Iris pigment epithelial cell (primary cell): ENCODE measurements at regions not wholly inside any gene's neighbourhood (a gene's known extent, or its start where the extent isn't known, plus 50 kb on each side); places are given as distances from the start of the nearest gene placed in this dataset.
"Not testable (repeated sequence)": the region's sequence is repeated elsewhere in the genome, so short reads cannot be mapped to it uniquely, and the experiment has no call there.

Experiments used
- DNase-seq: peaks from one replicate; pipeline ENCODE4 v3.0.0-alpha.2; 2011; ENCODE audit warnings: low read depth

DNA sequence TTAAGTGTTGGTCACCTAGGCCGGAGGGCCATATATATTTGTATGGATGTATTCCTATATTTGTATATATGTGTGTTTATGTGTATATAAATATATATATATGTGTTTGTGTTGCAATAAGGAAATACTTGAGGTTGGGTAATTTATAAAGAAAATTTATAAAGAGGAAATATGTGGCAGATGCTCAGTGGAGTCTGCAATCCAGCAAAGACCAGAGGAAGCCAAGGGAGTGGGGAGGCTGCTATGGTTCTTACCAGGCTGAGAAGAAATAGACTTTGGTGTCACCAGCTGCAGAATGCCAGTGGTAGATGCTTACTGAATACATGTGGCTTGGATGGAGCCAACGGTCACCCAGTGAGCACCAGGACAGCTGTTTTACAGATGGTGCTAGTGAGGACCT lies 97.4 kb upstream of the ELOVL5 start:
- no peak for DNase-seq

- peak; percentile 72 for DNase-seq
Observed at GRCh38 chr6:53441761-53442160, 93.0 kb upstream of the ELOVL5 start.

DNA sequence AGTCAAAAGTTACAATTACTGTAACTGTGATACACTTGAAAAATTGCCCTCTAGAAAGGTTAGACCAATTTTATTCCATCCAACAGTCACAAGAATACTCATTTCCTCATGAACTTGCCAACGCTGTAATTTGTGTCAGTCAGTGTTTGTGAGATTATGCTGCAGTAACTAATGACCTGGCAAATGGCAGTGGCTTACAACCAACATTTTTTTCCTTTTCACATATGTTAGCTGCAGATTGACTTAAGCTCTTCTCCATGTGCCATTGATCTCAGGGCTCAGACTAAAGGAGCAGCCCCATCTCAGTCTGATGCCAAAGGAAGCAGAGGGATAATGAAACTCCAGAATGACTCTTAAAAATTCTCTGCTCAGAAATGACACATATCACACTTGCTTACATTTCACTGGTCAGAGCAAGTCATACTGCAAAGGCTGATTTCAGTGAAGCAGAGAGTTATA lies 92.3 kb upstream of the ELOVL5 start:
- no peak for DNase-seq

- DNase-seq = no peak
Observed at GRCh38 chr6:53440336-53440945, 91.7 kb upstream of the ELOVL5 start.

DNA sequence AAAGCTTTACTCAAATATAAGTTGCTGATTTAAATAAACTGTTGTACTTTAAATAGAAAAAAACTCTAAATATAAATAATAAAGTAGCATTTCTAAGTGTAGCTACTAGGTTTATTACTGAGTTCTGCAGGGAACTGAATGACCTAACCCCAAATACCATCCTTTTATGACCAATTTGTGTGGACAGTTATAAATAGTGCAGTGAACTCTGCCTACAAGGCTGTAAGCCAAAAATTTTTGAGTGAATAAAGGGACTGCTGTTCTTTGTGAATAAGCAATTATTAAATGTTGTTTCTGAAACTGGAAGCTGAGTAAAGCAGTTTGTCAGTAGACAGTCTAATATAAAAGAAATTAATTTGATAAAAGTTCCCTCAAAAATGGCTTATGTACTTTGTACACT lies 90.8 kb upstream of the ELOVL5 start:
- DNase-seq = peak; percentile 40

GRCh38 chr6:53437557-53438202 lies 88.9 kb upstream of the ELOVL5 start:
- DNase-seq = peak; percentile 91

- peak; percentile 54 for DNase-seq
Observed at GRCh38 chr6:53436526-53437303, 88.0 kb upstream of the ELOVL5 start.

DNA sequence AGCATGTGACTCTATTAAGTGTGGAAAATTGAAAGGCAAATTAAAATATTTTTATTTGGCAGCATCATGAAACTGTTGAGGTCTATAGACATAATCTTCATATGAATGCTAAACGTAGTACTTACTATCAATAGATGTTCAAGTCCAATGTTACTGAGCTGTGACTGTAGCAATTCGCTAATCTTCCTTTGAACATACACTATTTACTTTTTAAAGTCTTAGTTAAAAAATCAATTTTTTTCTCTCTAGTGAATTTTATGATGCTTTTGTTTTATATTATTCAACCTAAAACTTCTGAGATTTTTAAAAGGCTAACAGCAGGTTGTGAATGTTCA lies 85.2 kb upstream of the ELOVL5 start:
- no peak for DNase-seq

DNA sequence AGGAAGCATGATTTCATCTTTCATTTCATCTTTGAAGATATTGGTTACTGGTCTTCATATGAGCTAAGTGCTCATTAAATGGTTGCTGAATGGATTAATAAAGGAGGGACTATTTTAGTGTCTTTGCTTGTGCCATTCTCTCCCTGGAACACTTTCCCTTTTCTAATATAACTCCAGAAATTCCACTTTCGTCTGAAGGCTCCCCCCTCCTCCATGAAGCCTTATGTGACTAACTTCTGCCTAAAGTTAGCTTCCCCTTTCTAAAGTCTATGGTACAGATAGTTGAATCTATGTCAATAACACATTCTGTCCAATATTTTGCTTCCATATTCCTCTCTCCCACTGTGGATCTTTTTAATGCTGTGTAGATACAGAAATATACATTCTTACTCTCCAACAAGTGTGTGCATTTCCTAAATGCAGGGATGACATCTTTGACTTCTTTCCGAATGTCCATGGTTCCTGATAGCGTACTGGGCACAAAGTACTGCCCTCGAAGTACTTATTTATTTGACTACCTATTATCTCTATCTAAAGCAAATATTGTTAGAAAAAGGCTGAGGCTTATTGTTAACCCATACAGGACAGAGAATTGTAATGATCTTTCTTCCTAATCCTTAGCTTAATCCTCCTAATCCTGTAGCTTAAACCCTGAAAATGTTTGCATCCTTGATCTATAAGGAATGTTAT lies 84.7 kb upstream of the ELOVL5 start:
- no peak for DNase-seq

DNA sequence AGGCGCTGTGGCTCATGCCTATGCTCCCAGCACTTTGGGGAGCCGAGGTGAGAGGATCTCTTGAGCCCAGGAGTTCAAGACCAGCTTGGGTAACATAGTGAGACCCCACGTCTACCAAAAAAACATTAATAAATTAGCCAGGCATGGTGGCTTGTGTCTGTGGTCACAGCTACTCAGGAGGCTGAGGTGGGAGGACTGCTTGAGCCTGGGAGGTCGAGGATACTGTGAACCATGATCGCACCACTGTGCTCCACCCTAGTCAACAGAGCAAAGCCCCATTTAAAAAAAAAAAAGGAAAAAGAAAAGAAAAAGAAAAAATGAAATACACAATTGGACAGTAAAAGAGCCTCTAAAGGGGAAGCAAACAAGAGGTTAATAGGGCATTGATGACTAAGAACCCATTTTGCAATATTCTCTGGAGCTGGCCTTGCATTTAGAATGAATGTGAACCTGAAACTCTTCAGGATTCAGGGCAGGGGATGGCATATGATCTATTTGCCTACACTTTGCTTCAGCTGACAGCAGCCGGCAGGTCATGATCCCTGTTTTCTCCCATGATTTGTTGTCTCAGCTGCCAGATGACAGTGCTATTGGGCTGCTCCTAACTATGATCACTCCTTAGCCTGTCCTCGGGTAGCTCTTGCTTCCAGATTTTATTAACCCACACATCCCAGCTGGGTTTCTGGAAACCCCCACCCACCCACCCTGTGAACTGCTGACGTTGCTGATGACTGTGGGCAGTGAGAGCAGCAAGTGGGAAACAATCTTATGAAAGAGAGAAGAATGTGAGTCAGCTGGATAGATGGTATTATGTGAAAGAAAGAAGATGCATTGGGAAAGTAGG lies 83.8 kb upstream of the ELOVL5 start:
- DNase-seq = peak; percentile 90

DNA sequence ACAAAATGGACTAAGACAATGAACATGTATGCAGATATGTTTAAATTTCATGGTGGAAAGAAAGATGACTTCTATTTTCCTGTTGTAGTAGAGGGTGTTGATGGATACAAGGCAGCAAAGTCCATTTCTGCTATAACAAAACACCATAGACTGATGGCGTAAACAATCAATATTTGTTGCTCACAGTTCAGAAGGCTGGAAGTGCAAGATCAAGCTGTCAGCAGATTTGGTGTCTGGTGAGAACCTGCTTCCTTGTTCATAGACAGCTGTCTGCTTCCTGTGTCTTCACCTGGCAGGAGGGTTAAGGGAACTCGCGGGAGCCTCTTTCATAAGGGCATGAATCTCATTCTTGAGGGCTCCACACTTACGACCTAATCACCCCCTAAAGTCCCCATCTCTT lies 83.0 kb upstream of the ELOVL5 start:
- DNase-seq = no peak

GRCh38 chr6:53429401-53429800 lies 80.7 kb upstream of the ELOVL5 start:
- DNase-seq = no peak

- no peak for DNase-seq
Observed at GRCh38 chr6:53428886-53429285, 80.1 kb upstream of the ELOVL5 start.

GRCh38 chr6:53426667-53427270 lies 78.0 kb upstream of the ELOVL5 start:
- DNase-seq = peak; percentile 16

DNA sequence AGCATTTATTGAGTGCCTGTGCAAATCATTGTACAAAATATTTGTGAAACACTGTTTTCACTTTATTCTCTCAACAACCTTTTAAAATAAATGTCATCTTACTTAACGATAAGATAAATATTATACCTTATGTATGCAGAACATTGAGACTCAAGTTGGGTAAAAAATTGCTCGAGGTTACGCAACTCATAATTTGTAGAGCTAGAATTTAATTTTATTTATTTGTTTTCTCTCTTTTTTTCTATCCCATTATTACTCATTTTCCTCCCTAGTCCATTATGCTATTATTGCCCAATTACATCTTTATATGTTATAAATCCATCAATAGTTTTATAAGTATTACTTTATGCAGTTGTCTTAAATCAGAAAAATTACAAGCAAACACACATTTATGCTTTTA lies 77.4 kb upstream of the ELOVL5 start:
- DNase-seq = no peak

DNA sequence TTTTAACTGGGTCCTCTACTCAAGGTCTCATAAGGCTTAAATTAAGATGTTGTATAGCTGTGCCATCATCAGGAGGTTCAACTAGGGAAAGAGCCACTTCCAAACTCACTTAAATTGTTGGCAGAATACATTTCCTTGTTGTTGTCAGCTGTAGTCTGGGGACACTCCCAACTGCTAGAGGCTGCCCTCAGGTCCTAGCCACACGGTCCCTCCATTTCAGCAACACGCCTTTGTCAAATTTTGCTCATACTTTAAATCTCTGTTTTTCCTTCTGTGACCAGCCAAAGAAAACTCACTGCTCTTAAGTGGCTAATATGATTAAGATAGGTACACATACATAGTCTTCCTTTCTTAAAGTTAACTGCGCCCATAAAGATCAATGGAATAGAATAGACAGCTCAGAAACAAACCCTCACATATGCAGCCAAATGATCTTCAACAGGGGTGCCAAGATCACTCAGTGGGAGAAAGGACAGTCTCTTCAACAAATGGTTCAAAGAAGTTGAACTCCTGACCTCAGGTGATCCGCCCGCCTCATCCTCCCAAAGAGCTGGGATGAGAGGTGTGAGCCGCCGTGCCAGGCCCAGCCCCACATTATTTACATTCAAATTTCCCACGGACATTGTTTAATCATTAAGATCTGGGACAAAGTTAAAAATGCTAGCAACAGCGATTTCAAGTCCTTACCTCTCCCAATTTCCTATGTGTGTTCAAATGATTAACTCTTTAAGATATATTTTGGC lies 76.4 kb upstream of the ELOVL5 start:
- DNase-seq = no peak

- DNase-seq = no peak
Observed at GRCh38 chr6:53424300-53424699, 75.5 kb upstream of the ELOVL5 start.

GRCh38 chr6:53423560-53423959 lies 74.8 kb upstream of the ELOVL5 start:
- not testable (repeated sequence) for DNase-seq

GRCh38 chr6:53419026-53419425 lies 70.3 kb upstream of the ELOVL5 start:
- DNase-seq = no peak

- DNase-seq = no peak
Observed at GRCh38 chr6:53418288-53418687, 69.5 kb upstream of the ELOVL5 start.

- no peak for DNase-seq
Observed at GRCh38 chr6:53417141-53417540, 68.4 kb upstream of the ELOVL5 start.
